Gastroesophageal sphincter (tissue), 4 donors: ENCODE measurements at regions not wholly inside any gene's neighbourhood (a gene's known extent, or its start where the extent isn't known, plus 50 kb on each side); places are given as distances from the start of the nearest gene placed in this dataset.
"Not testable (repeated sequence)": the region's sequence is repeated elsewhere in the genome, so short reads cannot be mapped to it uniquely, and the experiment has no call there.

Source experiments
- ATAC-seq: fragments of 150-250 bp; one replicate; pipeline ENCODE4 v1.9.1; 2016; ENCODE audit warnings: mild to moderate bottlenecking, moderate library complexity
- H3K27ac ChIP-seq, 4 donors: fragments of 200-600 bp; sonication (generic) in 3 of 4; 1 replicate in 3 of 4; 2 replicates in 1 of 4; pipeline ENCODE4 v1.5.1; 2016 to 2019
- H3K27me3 ChIP-seq: fragments of 200-600 bp; sonication (generic); one replicate; pipeline ENCODE4 v1.5.1; 2019
- H3K36me3 ChIP-seq, 2 donors: fragments of 200-600 bp; sonication (generic); one replicate each; pipeline ENCODE4 v1.5.1; 2019; ENCODE audit warnings: control low read depth in 1 of 2
- H3K4me1 ChIP-seq, 3 donors: fragments of 200-600 bp; sonication (generic); 1 replicate in 2 of 3; 2 replicates in 1 of 3; pipeline ENCODE4 v1.5.1; 2016 to 2019; ENCODE audit warnings: control low read depth in 2 of 3
- H3K4me3 ChIP-seq, 2 donors: fragments of 200-600 bp; sonication (generic); one replicate each; pipeline ENCODE4 v1.5.1; 2019; ENCODE audit warnings: mild to moderate bottlenecking in 1 of 2, moderate library complexity in 1 of 2
- H3K9me3 ChIP-seq, 3 donors: fragments of 200-600 bp; sonication (generic); one replicate each; pipeline ENCODE4 v1.5.1; 2017 to 2019; ENCODE audit warnings: control low read depth in 2 of 3
- CTCF ChIP-seq, 4 experiments: fragments of 200-600 bp in 2 of 4; fragments of 450-650 bp in 2 of 4; sonication (generic) in 1 of 4; IDR thresholded peaks; one replicate each; pipeline ENCODE4 v1.5.1; 2017 to 2019; ENCODE audit warnings: antibody characterized with exemption in 4 of 4, mild to moderate bottlenecking in 2 of 4, moderate library complexity in 2 of 4
- EP300 ChIP-seq: sonication (generic); formaldehyde crosslinking; IDR thresholded peaks from one replicate; pipeline ENCODE4 v1.6.1; 2017; ENCODE audit warnings: antibody characterized with exemption, mild to moderate bottlenecking
- POLR2A ChIP-seq, 2 donors: fragments of 450-650 bp; IDR thresholded peaks; one replicate each; pipeline ENCODE4 v1.6.1; 2017; ENCODE audit warnings: antibody characterized with exemption in 2 of 2, mild to moderate bottlenecking in 2 of 2, moderate library complexity in 1 of 2
- POLR2AphosphoS5 ChIP-seq: sonication (generic); formaldehyde crosslinking; IDR thresholded peaks from one replicate; pipeline ENCODE4 v1.6.1; 2017; ENCODE audit warnings: antibody characterized with exemption
- WGBS, 2 donors: methylation state at CpG; one replicate each; pipeline ENCODE4 v1.1.5; 2018; ENCODE audit warnings: low coverage in 1 of 2; 5-methylcytosine and 5-hydroxymethylcytosine counted together

- no peak for ATAC-seq
- H3K9me3 ChIP-seq, result no peaks in the 10 kb centered on the region
- no peak overlapping the region for H3K27ac ChIP-seq
- H3K36me3 ChIP-seq, result no peaks in the 10 kb centered on the region
- TF ChIP-seq POLR2AphosphoS5 (no peak), POLR2A (IDR thresholded peaks at IDR 0.05) (no peak), CTCF (IDR thresholded peaks at IDR 0.05) (no peak), EP300 (no peak)
- H3K4me3 ChIP-seq, result no peak overlapping the region
- H3K27me3 ChIP-seq, result no peaks in the 10 kb centered on the region
- no peaks in the 10 kb centered on the region for H3K4me1 ChIP-seq
Measured at GRCh38 chr7:16939161-16939560, 57.4 kb upstream of the AGR3 start.

GRCh38 chr7:16940776-16941175 is 59.0 kb upstream of the AGR3 start:
- Histone ChIP-seq H3K4me1 (no peaks in the 10 kb centered on the region), H3K4me3 (no peak overlapping the region), H3K27ac (no peak overlapping the region), H3K9me3 (no peaks in the 10 kb centered on the region), H3K36me3 (no peaks in the 10 kb centered on the region), H3K27me3 (no peaks in the 10 kb centered on the region)
- TF ChIP-seq CTCF (IDR thresholded peaks at IDR 0.05) (no peak), POLR2A (IDR thresholded peaks at IDR 0.05) (no peak), POLR2AphosphoS5 (no peak), EP300 (no peak)
- ATAC-seq, result no peak

- TF ChIP-seq POLR2A (IDR thresholded peaks at IDR 0.05), result no peak
- TF ChIP-seq CTCF (IDR thresholded peaks at IDR 0.05), result no peak
- TF ChIP-seq POLR2AphosphoS5, result no peak
- no peak for TF ChIP-seq EP300
- peaks cover 0 to 3% (median 0%) of the 10 kb centered on the region in 3 donors for H3K9me3 ChIP-seq
- ATAC-seq, result no peak
- H3K27me3 ChIP-seq, result no peaks in the 10 kb centered on the region
- 95% methylated on average over 4 of the region's 21 CpGs; no CpG with 5 or more reads in 1 of the 2 donors for WGBS, 2 donors
- H3K27ac ChIP-seq, result no peak overlapping the region
- no peaks in the 10 kb centered on the region for H3K4me1 ChIP-seq
- H3K36me3 ChIP-seq, result no peaks in the 10 kb centered on the region
- H3K4me3 ChIP-seq, result no peak overlapping the region
Measured at GRCh38 chr7:16942929-16943509, 61.2 kb upstream of the AGR3 start.

GRCh38 chr7:16944936-16945335 is 63.2 kb upstream of the AGR3 start:
- no peak overlapping the region for H3K4me3 ChIP-seq
- WGBS, 2 donors, result 73 to 86% methylated on average over 1 of the region's 1 CpG
- H3K4me1 ChIP-seq, result no peaks in the 10 kb centered on the region
- no peaks in the 10 kb centered on the region for H3K27me3 ChIP-seq
- no peak for TF ChIP-seq POLR2AphosphoS5
- TF ChIP-seq EP300, result no peak
- TF ChIP-seq POLR2A (IDR thresholded peaks at IDR 0.05), result no peak
- TF ChIP-seq CTCF (IDR thresholded peaks at IDR 0.05), result no peak
- H3K9me3 ChIP-seq, result peaks cover 0 to 10% (median 0%) of the 10 kb centered on the region in 3 donors
- H3K27ac ChIP-seq, result no peak overlapping the region
- no peak for ATAC-seq
- no peaks in the 10 kb centered on the region for H3K36me3 ChIP-seq

- Histone ChIP-seq H3K4me3 (no peak overlapping the region), H3K36me3 (no peaks in the 10 kb centered on the region), H3K27ac (no peak overlapping the region), H3K4me1 (no peaks in the 10 kb centered on the region), H3K9me3 (peaks cover 0 to 10% (median 0%) of the 10 kb centered on the region in 3 donors), H3K27me3 (no peaks in the 10 kb centered on the region)
- no peak for ATAC-seq
- WGBS, 2 donors, result 90 to 96% methylated on average over 2 to 5 of the region's 5 CpGs
- TF ChIP-seq EP300 (no peak), POLR2AphosphoS5 (no peak), CTCF (IDR thresholded peaks at IDR 0.05) (no peak), POLR2A (IDR thresholded peaks at IDR 0.05) (no peak)
Measured at GRCh38 chr7:16945372-16945771, 63.6 kb upstream of the AGR3 start.

GRCh38 chr7:16948110-16948509 is 66.3 kb upstream of the AGR3 start:
- H3K27ac ChIP-seq, H3K4me1 ChIP-seq, H3K4me3 ChIP-seq, H3K27me3 ChIP-seq, ATAC-seq, H3K36me3 ChIP-seq: not testable (repeated sequence)
- 98 to 100% methylated on average over 3 to 4 of the region's 4 CpGs for WGBS, 2 donors
- peaks cover 0 to 10% (median 0%) of the 10 kb centered on the region in 3 donors for H3K9me3 ChIP-seq
